Smooth muscle cell (in vitro differentiated cells): ENCODE measurements at regions not wholly inside any gene's neighbourhood (a gene's known extent, or its start where the extent isn't known, plus 50 kb on each side); places are given as distances from the start of the nearest gene placed in this dataset.

Source experiments
- DNase-seq: peaks from one replicate; lab custom pipeline; 2025; ENCODE audit not compliant: unreplicated experiment; lab: John Stamatoyannopoulos, UW
- H2AFZ ChIP-seq: fragments of 200-600 bp; sonication (generic); 2 replicates; pipeline ENCODE4 v1.6.0; 2016; ENCODE audit warnings: antibody characterized with exemption, low read depth, mild to moderate bottlenecking
- H3F3A ChIP-seq: fragments of 200-600 bp; sonication (generic); 2 replicates; pipeline ENCODE4 v1.6.0; 2017; ENCODE audit warnings: antibody characterized with exemption, low read depth
- H3K27ac ChIP-seq: fragments of 200-600 bp; sonication (generic); 2 replicates; pipeline ENCODE4 v1.5.1; 2016; ENCODE audit warnings: low read depth, mild to moderate bottlenecking
- H3K27me3 ChIP-seq: fragments of 200-600 bp; sonication (generic); 2 replicates; pipeline ENCODE4 v1.6.1; 2016; ENCODE audit warnings: low read depth, mild to moderate bottlenecking
- H3K36me3 ChIP-seq: fragments of 200-600 bp; sonication (generic); 2 replicates; pipeline ENCODE4 v1.5.1; 2016; ENCODE audit warnings: low read depth
- H3K4me1 ChIP-seq: fragments of 200-600 bp; sonication (generic); 2 replicates; pipeline ENCODE4 v1.5.1; 2016; ENCODE audit warnings: low read depth
- H3K4me2 ChIP-seq: fragments of 200-600 bp; sonication (generic); 2 replicates; pipeline ENCODE4 v1.6.0; 2016; ENCODE audit warnings: mild to moderate bottlenecking
- H3K4me3 ChIP-seq: fragments of 200-600 bp; sonication (generic); 2 replicates; pipeline ENCODE4 v1.5.1; 2016; ENCODE audit warnings: mild to moderate bottlenecking
- H3K79me2 ChIP-seq: fragments of 200-600 bp; sonication (generic); 2 replicates; pipeline ENCODE4 v1.6.0; 2016; ENCODE audit warnings: low read depth, mild to moderate bottlenecking
- H3K9ac ChIP-seq: fragments of 200-600 bp; sonication (generic); 2 replicates; pipeline ENCODE4 v1.6.0; 2016; ENCODE audit warnings: low read depth
- H3K9me3 ChIP-seq: fragments of 200-600 bp; sonication (generic); replicated peaks from 2 replicates; pipeline ENCODE4 v1.5.1; 2016; ENCODE audit warnings: low read depth
- H4K20me1 ChIP-seq: fragments of 200-600 bp; sonication (generic); 2 replicates; pipeline ENCODE4 v1.6.0; 2016; ENCODE audit warnings: low read depth
- WGBS: methylation state at CpG from one replicate; pipeline ENCODE4 v1.1.7; 2016; ENCODE audit warnings: low lambda C conversion rate; 5-methylcytosine and 5-hydroxymethylcytosine counted together
- TF ChIP-seq, protein P1 (sequence below): fragments of 200-600 bp; sonication (generic); IDR thresholded peaks from 2 replicates; pipeline ENCODE4 v1.5.1; 2017; ENCODE audit warnings: borderline replicate concordance, mild to moderate bottlenecking, antibody characterized with exemption; ENCODE audit not compliant: insufficient read depth, poor library complexity, severe bottlenecking

DNA sequence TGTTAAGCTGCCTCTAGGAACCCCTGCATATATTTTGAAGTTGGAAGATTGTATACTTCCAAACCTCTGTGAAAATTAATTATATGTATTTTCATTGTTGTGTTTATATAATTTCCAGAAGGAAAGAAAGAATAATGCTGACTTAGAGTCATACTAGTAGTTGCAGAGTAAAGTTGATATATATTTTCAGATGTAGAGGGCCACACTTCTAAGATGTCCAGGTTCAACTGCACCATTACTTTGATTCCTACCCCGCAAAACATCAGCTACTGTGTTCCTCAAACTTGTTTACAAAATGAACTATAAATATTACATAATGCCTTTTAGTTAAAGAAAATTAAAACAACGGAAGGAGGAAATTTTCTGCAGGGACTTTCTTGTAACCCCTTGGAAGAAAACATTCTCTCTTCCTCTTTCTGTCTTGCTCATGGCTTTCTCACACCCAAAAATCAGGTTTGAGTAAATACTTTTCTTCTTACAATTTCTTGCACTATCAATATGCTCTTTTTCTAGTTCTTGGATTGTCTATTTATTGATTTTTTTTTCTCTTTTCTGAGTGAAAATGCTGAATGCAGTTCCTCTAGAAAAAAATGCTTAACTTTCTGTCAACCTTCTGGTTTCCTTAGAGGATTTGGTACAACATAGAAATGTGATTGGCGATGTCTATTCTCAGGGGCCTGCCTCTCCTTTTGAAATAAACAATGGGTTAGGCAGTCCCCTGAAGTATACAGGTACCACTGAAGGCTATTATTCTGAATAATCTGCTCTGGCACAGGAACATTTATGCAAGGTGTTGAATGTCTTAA, 867.8 kb downstream of the TTLL7 start:
- no peaks in the 10 kb centered on the region for H4K20me1 ChIP-seq
- 94% methylated on average over 3 of the region's 3 CpGs for WGBS
- TF ChIP-seq, protein P1, sequence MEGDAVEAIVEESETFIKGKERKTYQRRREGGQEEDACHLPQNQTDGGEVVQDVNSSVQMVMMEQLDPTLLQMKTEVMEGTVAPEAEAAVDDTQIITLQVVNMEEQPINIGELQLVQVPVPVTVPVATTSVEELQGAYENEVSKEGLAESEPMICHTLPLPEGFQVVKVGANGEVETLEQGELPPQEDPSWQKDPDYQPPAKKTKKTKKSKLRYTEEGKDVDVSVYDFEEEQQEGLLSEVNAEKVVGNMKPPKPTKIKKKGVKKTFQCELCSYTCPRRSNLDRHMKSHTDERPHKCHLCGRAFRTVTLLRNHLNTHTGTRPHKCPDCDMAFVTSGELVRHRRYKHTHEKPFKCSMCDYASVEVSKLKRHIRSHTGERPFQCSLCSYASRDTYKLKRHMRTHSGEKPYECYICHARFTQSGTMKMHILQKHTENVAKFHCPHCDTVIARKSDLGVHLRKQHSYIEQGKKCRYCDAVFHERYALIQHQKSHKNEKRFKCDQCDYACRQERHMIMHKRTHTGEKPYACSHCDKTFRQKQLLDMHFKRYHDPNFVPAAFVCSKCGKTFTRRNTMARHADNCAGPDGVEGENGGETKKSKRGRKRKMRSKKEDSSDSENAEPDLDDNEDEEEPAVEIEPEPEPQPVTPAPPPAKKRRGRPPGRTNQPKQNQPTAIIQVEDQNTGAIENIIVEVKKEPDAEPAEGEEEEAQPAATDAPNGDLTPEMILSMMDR, result no peak

DNA sequence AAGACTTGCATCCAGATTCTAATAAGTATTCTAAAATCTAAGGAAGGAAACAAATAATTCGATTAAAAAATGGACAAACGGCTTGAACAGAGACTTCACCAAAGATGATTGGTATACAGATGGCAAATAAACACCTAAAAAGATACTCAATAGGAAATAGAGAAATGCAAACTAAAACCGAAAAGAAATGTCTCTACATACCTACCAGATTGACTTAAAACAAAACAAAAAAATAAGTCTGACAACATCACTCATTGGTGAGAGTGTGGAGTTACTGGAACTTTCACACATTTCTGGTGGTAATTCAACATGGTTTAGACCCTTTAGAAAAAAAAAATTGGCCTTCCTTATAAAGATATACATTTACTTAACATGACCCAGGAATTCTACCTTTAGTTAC, 869.8 kb downstream of the TTLL7 start:
- no peaks in the 10 kb centered on the region for H3F3A ChIP-seq
- DNase-seq, result no peak
- no peak overlapping the region for H2AFZ ChIP-seq
- 93% methylated on average over 3 of the region's 3 CpGs for WGBS
- H3K4me3 ChIP-seq, result no peak overlapping the region
- H4K20me1 ChIP-seq, result no peaks in the 10 kb centered on the region
- no peaks in the 10 kb centered on the region for H3K9me3 ChIP-seq
- no peaks in the 10 kb centered on the region for H3K27me3 ChIP-seq
- TF ChIP-seq, protein P1, result no peak
- no peaks in the 10 kb centered on the region for H3K4me1 ChIP-seq
- no peak overlapping the region for H3K4me2 ChIP-seq
- no peaks in the 10 kb centered on the region for H3K79me2 ChIP-seq
- H3K9ac ChIP-seq, result no peak overlapping the region
- no peak overlapping the region for H3K27ac ChIP-seq
- no peaks in the 10 kb centered on the region for H3K36me3 ChIP-seq

More for the DNA sequence above, 867.8 kb downstream of the TTLL7 start:
- no peaks in the 10 kb centered on the region for H3K4me1 ChIP-seq
- no peak overlapping the region for H2AFZ ChIP-seq
- no peak for DNase-seq
- H3K27ac ChIP-seq, result peak overlapping the region; percentile 2
- no peaks in the 10 kb centered on the region for H3K9me3 ChIP-seq
- H3K36me3 ChIP-seq, result no peaks in the 10 kb centered on the region
- H3K27me3 ChIP-seq, result no peaks in the 10 kb centered on the region
- H3K4me2 ChIP-seq, result no peak overlapping the region
- H3K79me2 ChIP-seq, result no peaks in the 10 kb centered on the region
- H3K9ac ChIP-seq, result no peak overlapping the region
- no peak overlapping the region for H3K4me3 ChIP-seq
- no peaks in the 10 kb centered on the region for H3F3A ChIP-seq

DNA sequence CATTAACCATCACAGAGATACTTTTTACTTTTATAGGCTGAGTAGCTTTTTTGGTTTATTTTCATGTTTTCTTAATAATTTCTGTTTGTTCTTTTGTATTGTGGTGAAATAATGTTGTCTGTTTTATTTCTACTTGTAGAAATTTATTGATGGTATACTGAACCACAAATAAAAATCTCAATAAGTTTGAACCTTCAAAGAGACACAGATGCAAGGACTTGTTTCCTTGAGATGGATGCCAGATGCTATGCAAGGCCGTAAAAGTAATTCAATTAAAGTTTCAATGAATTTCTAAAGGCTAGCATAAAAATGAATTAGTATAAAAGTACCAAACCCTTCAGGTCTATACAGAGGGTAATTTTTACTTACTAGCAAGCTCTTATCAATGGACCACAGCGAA, 873.5 kb downstream of the TTLL7 start:
- Histone ChIP-seq H3K27me3 (no peaks in the 10 kb centered on the region), H3K4me1 (no peaks in the 10 kb centered on the region), H3K9me3 (no peaks in the 10 kb centered on the region), H3K4me3 (no peak overlapping the region), H3K9ac (no peak overlapping the region), H4K20me1 (no peaks in the 10 kb centered on the region), H2AFZ (no peak overlapping the region), H3K36me3 (no peaks in the 10 kb centered on the region), H3K27ac (no peak overlapping the region), H3K4me2 (no peak overlapping the region), H3K79me2 (no peaks in the 10 kb centered on the region), H3F3A (no peaks in the 10 kb centered on the region)
- WGBS, result 81% methylated on average over 2 of the region's 2 CpGs
- DNase-seq, result no peak
- TF ChIP-seq, protein P1, result no peak

DNA sequence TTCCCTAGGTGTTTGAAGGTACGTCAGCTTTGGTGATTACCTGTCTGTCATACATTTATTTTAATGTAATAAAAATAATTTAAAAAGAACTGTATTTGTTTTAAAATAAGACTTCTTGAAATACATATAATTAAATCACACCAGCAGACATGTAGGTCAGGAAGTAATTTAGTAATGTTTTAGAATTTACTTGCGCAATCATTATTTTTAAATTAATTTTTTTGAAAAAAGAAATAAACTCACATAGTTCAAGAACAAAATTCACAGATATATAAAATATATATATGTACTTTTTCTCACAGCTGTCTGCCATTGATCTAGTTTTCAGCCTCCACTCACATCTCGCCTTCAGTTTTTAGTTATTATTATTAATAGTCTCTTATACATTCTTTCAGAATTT, 875.9 kb downstream of the TTLL7 start:
- H3K36me3 ChIP-seq, result no peaks in the 10 kb centered on the region
- no peak overlapping the region for H3K9ac ChIP-seq
- H3K79me2 ChIP-seq, result no peaks in the 10 kb centered on the region
- no peaks in the 10 kb centered on the region for H3K9me3 ChIP-seq
- H3F3A ChIP-seq, result peaks cover 3% of the 10 kb centered on the region
- no peaks in the 10 kb centered on the region for H3K27me3 ChIP-seq
- no peak overlapping the region for H2AFZ ChIP-seq
- TF ChIP-seq, protein P1, result no peak
- no peak for DNase-seq
- H3K4me1 ChIP-seq, result no peaks in the 10 kb centered on the region
- H3K4me3 ChIP-seq, result no peak overlapping the region
- H3K27ac ChIP-seq, result no peak overlapping the region
- WGBS, result 96% methylated on average over 3 of the region's 3 CpGs
- no peaks in the 10 kb centered on the region for H4K20me1 ChIP-seq
- H3K4me2 ChIP-seq, result no peak overlapping the region
